Stimulated activated CD8-positive, alpha-beta memory T cell treated with anti-CD3 and anti-CD28 coated beads, Interleukin-2, amount 100 ng/mL, for 1 hour (primary cell): ENCODE measurements at regions not wholly inside any gene's neighbourhood (a gene's known extent, or its start where the extent isn't known, plus 50 kb on each side); places are given as distances from the start of the nearest gene placed in this dataset.
"Not testable (repeated sequence)": the region's sequence is repeated elsewhere in the genome, so short reads cannot be mapped to it uniquely, and the experiment has no call there.

Experiments
- DNase-seq, 2 donors: peaks; one replicate each; pipeline ENCODE4 v3.0.0-alpha.2; 2020; ENCODE audit warnings: low read depth in 2 of 2

- no peak for DNase-seq
Observed at GRCh38 chr16:26715969-26716368, 350.8 kb upstream of the C16orf82 start.

GRCh38 chr16:26717826-26718225 is 348.9 kb upstream of the C16orf82 start:
- no peak for DNase-seq

- no peak for DNase-seq
Observed at GRCh38 chr16:26721290-26721689, 345.4 kb upstream of the C16orf82 start.

GRCh38 chr16:26721957-26722356 is 344.8 kb upstream of the C16orf82 start:
- not testable (repeated sequence) for DNase-seq

- DNase-seq = no peak
Observed at GRCh38 chr16:26724189-26724588, 342.5 kb upstream of the C16orf82 start.

GRCh38 chr16:26727848-26728247 is 338.9 kb upstream of the C16orf82 start:
- no peak for DNase-seq

GRCh38 chr16:26729951-26730541 is 336.7 kb upstream of the C16orf82 start:
- DNase-seq = no peak

GRCh38 chr16:26731729-26732128 is 335.0 kb upstream of the C16orf82 start:
- no peak for DNase-seq

- DNase-seq = no peak
Observed at GRCh38 chr16:26733710-26734109, 333.0 kb upstream of the C16orf82 start.

GRCh38 chr16:26735521-26735920 is 331.2 kb upstream of the C16orf82 start:
- no peak for DNase-seq

GRCh38 chr16:26736084-26736483 is 330.6 kb upstream of the C16orf82 start:
- no peak for DNase-seq

- DNase-seq = no peak
Observed at GRCh38 chr16:26740771-26741170, 326.0 kb upstream of the C16orf82 start.

GRCh38 chr16:26742040-26742439 is 324.7 kb upstream of the C16orf82 start:
- no peak for DNase-seq

GRCh38 chr16:26744430-26744829 is 322.3 kb upstream of the C16orf82 start:
- no peak for DNase-seq

- DNase-seq = no peak
Observed at GRCh38 chr16:26747760-26748159, 319.0 kb upstream of the C16orf82 start.

GRCh38 chr16:26749072-26749471 is 317.7 kb upstream of the C16orf82 start:
- DNase-seq = no peak

GRCh38 chr16:26752166-26752565 is 314.6 kb upstream of the C16orf82 start:
- no peak for DNase-seq

- no peak for DNase-seq
Observed at GRCh38 chr16:26756633-26757032, 310.1 kb upstream of the C16orf82 start.

- no peak for DNase-seq
Observed at GRCh38 chr16:26762594-26762993, 304.1 kb upstream of the C16orf82 start.

- DNase-seq = no peak
Observed at GRCh38 chr16:26765087-26765486, 301.6 kb upstream of the C16orf82 start.

GRCh38 chr16:26768385-26769010 is 298.2 kb upstream of the C16orf82 start:
- DNase-seq = no peak

- no peak for DNase-seq
Observed at GRCh38 chr16:26770547-26770946, 296.2 kb upstream of the C16orf82 start.

GRCh38 chr16:26772503-26772902 is 294.2 kb upstream of the C16orf82 start:
- no peak for DNase-seq

- no peak for DNase-seq
Observed at GRCh38 chr16:26777821-26778220, 288.9 kb upstream of the C16orf82 start.
